Astrocyte of the cerebellum (primary cell): ENCODE measurements at regions not wholly inside any gene's neighbourhood (a gene's known extent, or its start where the extent isn't known, plus 50 kb on each side); places are given as distances from the start of the nearest gene placed in this dataset.

ENCODE experiments used
- DNase-seq: peaks from one replicate; pipeline ENCODE4 v3.0.0-alpha.2; 2011; ENCODE audit warnings: low read depth
- H3K4me3 ChIP-seq: 2 replicates; pipeline ENCODE4 v1.5.1; 2011; ENCODE audit warnings: mild to moderate bottlenecking, low read depth, low read length, moderate library complexity
- in situ Hi-C: cut with HindIII; loops from 2 replicates; pipeline ENCODE4 v1.10.0; 2017; ENCODE audit warnings: low sequenced_read_pairs
- TF ChIP-seq, protein P1 (sequence below): IDR thresholded peaks from 2 replicates; pipeline ENCODE4 v1.5.1; 2012; ENCODE audit warnings: low read length, low read depth, moderate library complexity, mild to moderate bottlenecking; ENCODE audit errors: missing control alignments

DNA sequence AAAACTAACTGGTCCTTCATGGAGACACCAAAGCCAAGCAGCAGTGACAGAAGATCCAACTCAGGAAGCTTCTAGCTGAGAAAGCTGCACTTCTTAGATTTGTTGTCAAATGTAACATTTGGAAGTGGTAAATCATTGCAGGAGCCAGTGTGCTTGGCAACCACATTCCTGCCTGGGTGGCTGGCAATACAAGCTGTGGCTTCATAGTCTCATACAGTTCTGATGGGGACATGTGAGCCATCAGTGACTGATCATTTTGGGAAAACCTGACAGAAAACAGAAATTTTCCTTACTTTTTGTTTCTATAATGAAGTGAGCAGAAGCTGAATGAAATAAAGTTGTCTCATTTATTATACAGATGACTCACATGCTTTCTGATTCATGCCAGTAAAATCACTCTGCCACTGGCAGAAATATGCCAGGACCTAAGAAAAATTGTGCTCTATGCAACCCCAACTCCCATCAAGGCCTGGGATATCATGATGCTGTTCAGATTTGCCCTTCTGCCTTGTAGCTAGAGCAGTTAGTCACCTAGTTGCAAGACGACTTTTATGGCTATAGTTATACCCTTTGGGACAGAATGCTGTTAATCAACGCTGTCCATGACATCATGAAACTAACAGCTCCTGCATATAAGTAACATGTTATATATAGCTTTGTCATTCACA, 508.1 kb downstream of the ADCYAP1 start:
- DNase-seq, result no peak
- in situ Hi-C loops, result no loop called here
- TF ChIP-seq, protein P1, sequence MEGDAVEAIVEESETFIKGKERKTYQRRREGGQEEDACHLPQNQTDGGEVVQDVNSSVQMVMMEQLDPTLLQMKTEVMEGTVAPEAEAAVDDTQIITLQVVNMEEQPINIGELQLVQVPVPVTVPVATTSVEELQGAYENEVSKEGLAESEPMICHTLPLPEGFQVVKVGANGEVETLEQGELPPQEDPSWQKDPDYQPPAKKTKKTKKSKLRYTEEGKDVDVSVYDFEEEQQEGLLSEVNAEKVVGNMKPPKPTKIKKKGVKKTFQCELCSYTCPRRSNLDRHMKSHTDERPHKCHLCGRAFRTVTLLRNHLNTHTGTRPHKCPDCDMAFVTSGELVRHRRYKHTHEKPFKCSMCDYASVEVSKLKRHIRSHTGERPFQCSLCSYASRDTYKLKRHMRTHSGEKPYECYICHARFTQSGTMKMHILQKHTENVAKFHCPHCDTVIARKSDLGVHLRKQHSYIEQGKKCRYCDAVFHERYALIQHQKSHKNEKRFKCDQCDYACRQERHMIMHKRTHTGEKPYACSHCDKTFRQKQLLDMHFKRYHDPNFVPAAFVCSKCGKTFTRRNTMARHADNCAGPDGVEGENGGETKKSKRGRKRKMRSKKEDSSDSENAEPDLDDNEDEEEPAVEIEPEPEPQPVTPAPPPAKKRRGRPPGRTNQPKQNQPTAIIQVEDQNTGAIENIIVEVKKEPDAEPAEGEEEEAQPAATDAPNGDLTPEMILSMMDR, result no peak
- no peak overlapping the region for H3K4me3 ChIP-seq

DNA sequence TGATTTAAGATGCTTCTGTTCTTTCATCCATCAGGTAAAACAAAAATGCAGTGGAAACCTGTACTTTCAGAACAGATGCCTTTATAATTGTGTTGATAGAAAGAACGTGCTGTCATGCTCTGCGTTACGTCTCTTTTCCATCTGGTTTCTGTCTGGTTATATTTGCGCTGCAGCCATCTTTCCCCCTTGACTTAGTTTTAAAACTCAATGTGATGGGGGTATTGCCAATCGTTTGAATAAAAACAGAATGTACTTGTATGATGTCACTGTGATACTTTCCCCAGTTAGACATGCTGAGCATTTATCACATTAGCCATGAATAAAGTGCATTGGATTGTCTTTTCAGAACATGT, 508.6 kb downstream of the ADCYAP1 start:
- no peak for DNase-seq
- in situ Hi-C loops, result no loop called here
- no peak overlapping the region for H3K4me3 ChIP-seq
- TF ChIP-seq, protein P1, result no peak

DNA sequence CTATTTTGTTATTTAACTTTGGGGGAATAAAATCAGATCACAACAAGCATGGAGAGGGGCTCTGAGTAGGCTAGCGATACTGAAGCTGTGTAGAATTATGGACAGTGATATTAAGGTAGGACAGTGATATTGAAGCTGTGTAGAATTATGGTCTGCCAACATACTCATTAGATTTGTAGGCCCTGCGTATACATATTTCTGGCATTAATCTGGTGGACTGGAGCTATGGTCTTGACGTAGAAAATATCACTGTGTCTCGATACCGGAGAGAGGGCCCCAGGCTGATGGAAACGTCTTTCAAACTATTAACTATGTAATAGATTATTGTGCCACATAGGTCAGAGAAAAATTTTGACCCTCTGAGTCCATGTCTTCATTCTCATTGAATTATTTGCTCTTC, 511.4 kb downstream of the ADCYAP1 start:
- TF ChIP-seq, protein P1, result no peak
- no peak overlapping the region for H3K4me3 ChIP-seq
- DNase-seq, result no peak
- in situ Hi-C loops, result no loop called here

DNA sequence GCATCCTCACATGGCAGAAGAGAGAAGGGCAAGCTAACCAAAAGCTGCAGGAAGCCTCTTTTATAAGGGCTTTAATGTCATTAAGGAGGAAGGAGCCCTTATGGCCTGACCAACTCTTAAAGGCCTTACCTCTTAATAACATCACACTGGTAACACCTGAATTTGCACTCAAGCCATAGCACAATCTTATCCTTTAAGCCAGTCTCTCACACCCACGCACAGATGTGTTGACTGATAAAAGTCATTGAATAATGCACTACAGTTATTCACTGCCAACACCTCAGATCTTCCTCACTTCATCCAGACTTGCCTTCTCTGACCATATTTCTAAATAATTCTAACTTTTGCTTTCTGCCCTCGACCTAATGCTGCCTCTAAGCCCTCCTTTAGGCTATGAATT, 516.8 kb downstream of the ADCYAP1 start:
- no peak overlapping the region for H3K4me3 ChIP-seq
- no peak for DNase-seq
- TF ChIP-seq, protein P1, result no peak
- in situ Hi-C loops, result no loop called here

DNA sequence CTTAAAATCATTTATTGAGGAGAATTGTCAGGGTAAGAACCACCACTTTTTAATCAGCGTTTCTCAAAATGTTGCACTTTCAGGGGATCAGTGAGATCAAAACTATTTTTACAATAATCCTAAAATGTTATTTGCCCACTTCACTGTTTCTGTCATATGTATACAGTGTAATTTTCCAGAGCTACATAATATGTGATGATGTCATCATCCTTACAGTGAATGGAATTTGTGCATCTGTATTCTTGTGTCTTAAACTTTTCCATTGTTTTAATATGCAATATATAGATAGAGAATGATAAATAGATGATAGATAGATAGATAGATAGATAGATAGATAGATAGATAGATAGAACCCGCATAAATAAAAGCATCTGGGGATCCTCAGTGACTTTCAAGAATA, 518.0 kb downstream of the ADCYAP1 start:
- H3K4me3 ChIP-seq, result no peak overlapping the region
- in situ Hi-C loops, result no loop called here
- TF ChIP-seq, protein P1, result no peak
- DNase-seq, result no peak

DNA sequence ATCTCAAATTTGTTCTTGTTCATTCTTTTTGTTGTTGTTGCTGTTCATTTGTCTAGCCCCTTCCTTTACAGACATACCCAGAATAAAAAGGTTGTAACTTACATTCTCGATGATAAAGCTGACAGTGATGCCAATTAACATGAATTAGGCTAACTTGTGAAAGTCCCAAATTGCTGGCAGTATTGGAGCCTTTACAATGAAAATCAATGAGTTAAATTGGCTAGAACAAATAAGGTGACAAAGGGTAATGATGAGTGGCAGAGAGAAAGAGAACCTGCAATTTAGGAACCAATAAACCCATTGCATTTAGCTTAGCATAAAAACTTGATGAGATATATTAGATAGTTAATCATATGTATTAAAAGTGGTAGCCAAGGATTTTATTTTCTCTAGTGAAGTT, 521.0 kb downstream of the ADCYAP1 start:
- TF ChIP-seq, protein P1, result no peak
- no peak for DNase-seq
- no peak overlapping the region for H3K4me3 ChIP-seq
- in situ Hi-C loops, result no loop called here
